SK-N-SH treated with all-trans-retinoic acid at 6 μM for 48 hours (cell line): ENCODE measurements at regions not wholly inside any gene's neighbourhood (a gene's known extent, or its start where the extent isn't known, plus 50 kb on each side); places are given as distances from the start of the nearest gene placed in this dataset.
"Not testable (repeated sequence)": the region's sequence is repeated elsewhere in the genome, so short reads cannot be mapped to it uniquely, and the experiment has no call there.

Source experiments
- ATAC-seq: fragments of 200-7000 bp; cut with Tn5 transposase; 3 replicates; pipeline ENCODE4 v1.9.1; 2020; ENCODE audit warnings: mild to moderate bottlenecking, moderate library complexity
- ARNTL ChIP-seq: fragments of 450-650 bp; formaldehyde crosslinking; IDR thresholded peaks from 2 replicates; pipeline ENCODE4 v1.5.0; 2020; ENCODE audit warnings: low read depth, mild to moderate bottlenecking, moderate library complexity, borderline replicate concordance
- BACH2 ChIP-seq: fragments of 250-450 bp; sonication (Bioruptor Pico); IDR thresholded peaks from 2 replicates; pipeline ENCODE4 v1.9.0; 2021; ENCODE audit warnings: mild to moderate bottlenecking, borderline replicate concordance
- CSRNP3 ChIP-seq: fragments of 250-450 bp; sonication (Bioruptor Pico); IDR thresholded peaks from 2 replicates; pipeline ENCODE4 v1.5.1; 2021; ENCODE audit warnings: mild to moderate bottlenecking, moderate library complexity
- GLIS3 ChIP-seq: fragments of 250-450 bp; sonication (Bioruptor Pico); IDR thresholded peaks from 2 replicates; pipeline ENCODE4 v1.5.0; 2020; ENCODE audit warnings: mild to moderate bottlenecking, moderate library complexity
- OSR1 ChIP-seq: fragments of 250-450 bp; sonication (Bioruptor Pico); IDR thresholded peaks from 2 replicates; pipeline ENCODE4 v1.8.0; 2022; ENCODE audit warnings: moderate library complexity, mild to moderate bottlenecking, inconsistent platforms
- PPARA ChIP-seq: fragments of 250-450 bp; sonication (Bioruptor Pico); IDR thresholded peaks from 2 replicates; pipeline ENCODE4 v1.5.0; 2020; ENCODE audit warnings: mild to moderate bottlenecking, borderline replicate concordance
- RARB ChIP-seq: fragments of 250-450 bp; sonication (Bioruptor Pico); IDR thresholded peaks from 2 replicates; pipeline ENCODE4 v1.8.0; 2021; ENCODE audit warnings: mild to moderate bottlenecking, moderate library complexity
- SNAI2 ChIP-seq: fragments of 250-450 bp; sonication (Bioruptor Pico); IDR thresholded peaks from 2 replicates; pipeline ENCODE4 v1.5.0; 2020; ENCODE audit warnings: mild to moderate bottlenecking, moderate library complexity
- TCF4 ChIP-seq: fragments of 250-450 bp; sonication (Bioruptor Pico); IDR thresholded peaks from 2 replicates; pipeline ENCODE4 v1.8.0; 2021; ENCODE audit warnings: mild to moderate bottlenecking, moderate library complexity, borderline replicate concordance
- TOX ChIP-seq: fragments of 250-450 bp; sonication (Bioruptor Pico); IDR thresholded peaks from 2 replicates; pipeline ENCODE4 v1.8.0; 2021; ENCODE audit warnings: mild to moderate bottlenecking, moderate library complexity, borderline replicate concordance
- TSHZ2 ChIP-seq: fragments of 250-450 bp; sonication (Bioruptor Pico); IDR thresholded peaks from 2 replicates; pipeline ENCODE4 v1.5.0; 2020; ENCODE audit warnings: mild to moderate bottlenecking, moderate library complexity
- ZC3H10 ChIP-seq: fragments of 250-450 bp; sonication (Bioruptor Pico); IDR thresholded peaks from 2 replicates; pipeline ENCODE4 v1.5.1; 2021; ENCODE audit warnings: mild to moderate bottlenecking, moderate library complexity
- ZFP3 ChIP-seq: fragments of 250-450 bp; sonication (Bioruptor Pico); IDR thresholded peaks from 2 replicates; pipeline ENCODE4 v1.5.0; 2020; ENCODE audit warnings: mild to moderate bottlenecking, moderate library complexity
- ZFP30 ChIP-seq: fragments of 450-650 bp; formaldehyde crosslinking; IDR thresholded peaks from 2 replicates; pipeline ENCODE4 v1.5.0; 2022; ENCODE audit warnings: mild to moderate bottlenecking, moderate library complexity
- ZNF565 ChIP-seq: fragments of 450-650 bp; formaldehyde crosslinking; conservative IDR thresholded peaks from 2 replicates; pipeline ENCODE4 v1.5.0; 2020; ENCODE audit warnings: low read depth, mild to moderate bottlenecking, moderate library complexity
- ZNF70 ChIP-seq: fragments of 450-650 bp; formaldehyde crosslinking; IDR thresholded peaks from 2 replicates; pipeline ENCODE4 v1.5.0; 2020; ENCODE audit warnings: mild to moderate bottlenecking, moderate library complexity
- ZNF8 ChIP-seq: fragments of 450-650 bp; formaldehyde crosslinking; IDR thresholded peaks from 2 replicates; pipeline ENCODE4 v1.5.0; 2020; ENCODE audit warnings: mild to moderate bottlenecking, moderate library complexity
- TF ChIP-seq, protein P1 (sequence below): fragments of 250-450 bp; sonication (Bioruptor Pico); IDR thresholded peaks from 2 replicates; pipeline ENCODE4 v1.8.0; 2020; ENCODE audit warnings: mild to moderate bottlenecking, moderate library complexity, borderline replicate concordance
- TF ChIP-seq, protein P2 (sequence below): fragments of 250-450 bp; sonication (Bioruptor Pico); IDR thresholded peaks from 2 replicates; pipeline ENCODE4 v1.5.1; 2020; ENCODE audit warnings: low read depth, mild to moderate bottlenecking, moderate library complexity
- TF ChIP-seq, protein P3 (sequence below): fragments of 250-450 bp; sonication (Bioruptor Pico); IDR thresholded peaks from 2 replicates; pipeline ENCODE4 v1.8.0; 2021; ENCODE audit warnings: low read depth, mild to moderate bottlenecking, moderate library complexity, borderline replicate concordance

GRCh38 chr18:6570581-6571238 is 156.0 kb upstream of the L3MBTL4 start:
- TF ChIP-seq ARNTL (CRISPR knock-in tag) (no peak), ZNF70 (no peak), SNAI2 (CRISPR knock-in tag) (no peak), OSR1 (CRISPR knock-in tag) (no peak), ZFP30 (no peak), RARB (CRISPR knock-in tag) (no peak), ZNF565 (CRISPR knock-in tag) (no peak), CSRNP3 (CRISPR knock-in tag) (no peak), BACH2 (CRISPR knock-in tag) (no peak), GLIS3 (no peak), ZC3H10 (CRISPR knock-in tag) (no peak), ZNF8 (CRISPR knock-in tag) (no peak), ZFP3 (CRISPR knock-in tag) (no peak)
- TF ChIP-seq, protein P1, sequence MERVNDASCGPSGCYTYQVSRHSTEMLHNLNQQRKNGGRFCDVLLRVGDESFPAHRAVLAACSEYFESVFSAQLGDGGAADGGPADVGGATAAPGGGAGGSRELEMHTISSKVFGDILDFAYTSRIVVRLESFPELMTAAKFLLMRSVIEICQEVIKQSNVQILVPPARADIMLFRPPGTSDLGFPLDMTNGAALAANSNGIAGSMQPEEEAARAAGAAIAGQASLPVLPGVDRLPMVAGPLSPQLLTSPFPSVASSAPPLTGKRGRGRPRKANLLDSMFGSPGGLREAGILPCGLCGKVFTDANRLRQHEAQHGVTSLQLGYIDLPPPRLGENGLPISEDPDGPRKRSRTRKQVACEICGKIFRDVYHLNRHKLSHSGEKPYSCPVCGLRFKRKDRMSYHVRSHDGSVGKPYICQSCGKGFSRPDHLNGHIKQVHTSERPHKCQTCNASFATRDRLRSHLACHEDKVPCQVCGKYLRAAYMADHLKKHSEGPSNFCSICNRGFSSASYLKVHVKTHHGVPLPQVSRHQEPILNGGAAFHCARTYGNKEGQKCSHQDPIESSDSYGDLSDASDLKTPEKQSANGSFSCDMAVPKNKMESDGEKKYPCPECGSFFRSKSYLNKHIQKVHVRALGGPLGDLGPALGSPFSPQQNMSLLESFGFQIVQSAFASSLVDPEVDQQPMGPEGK (CRISPR knock-in tag), result no peak
- TF ChIP-seq, protein P2, sequence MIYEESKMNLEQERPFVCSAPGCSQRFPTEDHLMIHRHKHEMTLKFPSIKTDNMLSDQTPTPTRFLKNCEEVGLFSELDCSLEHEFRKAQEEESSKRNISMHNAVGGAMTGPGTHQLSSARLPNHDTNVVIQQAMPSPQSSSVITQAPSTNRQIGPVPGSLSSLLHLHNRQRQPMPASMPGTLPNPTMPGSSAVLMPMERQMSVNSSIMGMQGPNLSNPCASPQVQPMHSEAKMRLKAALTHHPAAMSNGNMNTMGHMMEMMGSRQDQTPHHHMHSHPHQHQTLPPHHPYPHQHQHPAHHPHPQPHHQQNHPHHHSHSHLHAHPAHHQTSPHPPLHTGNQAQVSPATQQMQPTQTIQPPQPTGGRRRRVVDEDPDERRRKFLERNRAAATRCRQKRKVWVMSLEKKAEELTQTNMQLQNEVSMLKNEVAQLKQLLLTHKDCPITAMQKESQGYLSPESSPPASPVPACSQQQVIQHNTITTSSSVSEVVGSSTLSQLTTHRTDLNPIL, result no peak
- TF ChIP-seq, protein P3, sequence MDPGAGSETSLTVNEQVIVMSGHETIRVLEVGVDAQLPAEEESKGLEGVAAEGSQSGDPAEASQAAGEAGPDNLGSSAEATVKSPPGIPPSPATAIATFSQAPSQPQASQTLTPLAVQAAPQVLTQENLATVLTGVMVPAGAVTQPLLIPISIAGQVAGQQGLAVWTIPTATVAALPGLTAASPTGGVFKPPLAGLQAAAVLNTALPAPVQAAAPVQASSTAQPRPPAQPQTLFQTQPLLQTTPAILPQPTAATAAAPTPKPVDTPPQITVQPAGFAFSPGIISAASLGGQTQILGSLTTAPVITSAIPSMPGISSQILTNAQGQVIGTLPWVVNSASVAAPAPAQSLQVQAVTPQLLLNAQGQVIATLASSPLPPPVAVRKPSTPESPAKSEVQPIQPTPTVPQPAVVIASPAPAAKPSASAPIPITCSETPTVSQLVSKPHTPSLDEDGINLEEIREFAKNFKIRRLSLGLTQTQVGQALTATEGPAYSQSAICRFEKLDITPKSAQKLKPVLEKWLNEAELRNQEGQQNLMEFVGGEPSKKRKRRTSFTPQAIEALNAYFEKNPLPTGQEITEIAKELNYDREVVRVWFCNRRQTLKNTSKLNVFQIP, result no peak
- ATAC-seq, result no peak

DNA sequence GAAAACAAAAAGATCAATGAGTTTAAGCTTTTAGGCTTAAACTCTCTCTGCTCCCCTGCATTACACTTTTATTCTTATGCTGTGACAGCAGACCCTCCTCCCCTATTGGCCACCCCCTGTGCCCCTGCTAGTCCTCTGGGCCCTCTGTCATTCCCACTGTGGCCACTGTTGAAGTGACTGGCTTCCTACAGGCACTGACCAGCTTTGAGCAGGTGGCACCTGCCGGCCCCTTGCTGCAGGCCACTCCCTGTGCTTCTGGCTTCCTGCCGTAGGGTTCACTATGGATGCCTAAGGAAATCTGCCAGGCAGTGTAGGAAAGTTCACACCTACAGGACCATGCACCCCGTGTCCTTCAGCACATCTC is 156.5 kb upstream of the L3MBTL4 start:
- TF ChIP-seq TOX (CRISPR knock-in tag) (no peak), TCF4 (CRISPR knock-in tag) (no peak), ARNTL (CRISPR knock-in tag) (no peak), PPARA (CRISPR knock-in tag) (no peak), BACH2 (CRISPR knock-in tag) (no peak), ZNF8 (CRISPR knock-in tag) (no peak), SNAI2 (CRISPR knock-in tag) (no peak), ZNF565 (CRISPR knock-in tag) (no peak), TSHZ2 (CRISPR knock-in tag) (no peak), GLIS3 (no peak), RARB (CRISPR knock-in tag) (no peak), ZNF70 (no peak)
- TF ChIP-seq, protein P3, result no peak
- TF ChIP-seq, protein P1 (CRISPR knock-in tag), result no peak
- TF ChIP-seq, protein P2, result no peak
- no peak for ATAC-seq

DNA sequence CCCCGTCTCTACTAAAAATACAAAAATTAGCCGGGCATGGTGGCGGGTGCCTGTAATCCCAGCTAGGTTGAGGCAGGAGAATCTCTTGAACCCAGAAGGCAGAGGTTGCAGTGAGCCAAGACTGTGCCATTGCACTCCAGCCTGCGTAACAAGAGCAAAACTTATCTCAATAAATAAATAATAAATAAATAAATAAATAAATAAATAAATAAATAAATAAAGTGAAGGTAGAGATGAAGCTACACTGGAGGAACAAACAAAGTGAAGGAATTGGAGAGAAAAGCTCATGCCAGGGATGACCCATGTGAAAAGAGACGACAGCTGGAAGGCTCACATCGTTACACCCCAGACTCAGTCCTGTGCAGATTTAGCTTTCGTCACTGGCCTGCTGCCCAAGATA is 157.3 kb upstream of the ARHGAP28 start:
- not testable (repeated sequence) for ATAC-seq
